ENCODE measurements at regions not wholly inside any gene's neighbourhood (a gene's known extent, or its start where the extent isn't known, plus 50 kb on each side); places are given as distances from the start of the nearest gene placed in this dataset.

DNA sequence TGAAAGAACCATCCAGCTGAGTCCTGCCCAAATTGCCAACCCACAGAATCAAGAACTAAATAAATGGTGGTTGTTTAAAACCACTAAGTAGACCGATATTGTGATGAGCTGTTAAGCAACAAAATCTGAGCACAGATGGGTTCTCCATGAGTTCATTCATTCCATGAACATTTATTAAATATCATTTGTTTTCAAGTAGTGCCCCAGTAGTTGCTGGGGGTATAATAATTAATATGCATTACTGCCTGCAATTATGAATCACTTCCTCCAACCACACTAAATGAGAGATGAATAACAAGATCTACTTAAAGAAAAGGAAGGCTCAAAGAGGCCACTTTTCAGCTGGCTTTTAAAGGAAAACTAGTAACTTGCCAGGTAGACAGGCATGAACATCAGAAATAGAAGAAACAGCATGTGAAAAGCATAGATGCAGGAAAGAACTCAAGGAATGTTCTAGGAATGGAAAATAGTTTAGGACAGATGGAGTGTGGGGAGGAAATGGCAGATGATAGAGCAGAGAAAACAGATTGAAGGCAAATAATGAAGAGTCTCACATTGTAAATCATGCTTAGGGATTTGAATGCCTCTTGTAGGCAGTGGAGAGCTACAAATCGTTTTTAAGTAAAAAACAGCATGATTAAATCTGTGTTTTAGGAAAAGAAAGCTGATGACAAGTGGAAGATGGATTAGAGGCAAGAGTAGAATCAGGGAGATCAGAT lies 641.7 kb upstream of the DIPK2B start (continued):
- TF ChIP-seq MXI1 (IDR thresholded peaks at IDR 0.05; ENCODE audit: borderline replicate concordance, low read depth, low read length): no peak
- TF ChIP-seq CEBPB (IDR thresholded peaks at IDR 0.05; ENCODE audit: low read depth, low read length): no peak

- no peak overlapping the region for H4K91ac ChIP-seq (ENCODE audit: insufficient read depth, low read depth, low read length)
- peaks cover 2 to 24% of the 10 kb centered on the region in 2 experiments for H3K79me1 ChIP-seq (ENCODE audit: low read depth in 1 of 2, low read length in 2 of 2)
- 0 out of 2 replicates have a peak overlapping the region, but pooled peaks have one; percentile 22 for H3K4ac ChIP-seq (ENCODE audit: low read depth, low read length)
- no peaks in the 10 kb centered on the region for H3K27me3 ChIP-seq (ENCODE audit: control insufficient read depth, insufficient read depth, low read length)
- no peak overlapping the region for H2BK120ac ChIP-seq (ENCODE audit: low read depth, low read length)
- no peak overlapping the region for H2BK15ac ChIP-seq (ENCODE audit: low read depth, low read length)
- no peak overlapping the region for H3K4me2 ChIP-seq (ENCODE audit: low read depth, low read length)
- H2AFZ ChIP-seq (replicated peaks; ENCODE audit: low read length, poor library complexity): no peak overlapping the region
- no CpG with 5 or more reads among the region's 3 CpGs for WGBS, 2 experiments (ENCODE audit: extremely low coverage in 2 of 2, insufficient read length in 1 of 2)
- peak overlapping the region; percentile 20 for H2BK5ac ChIP-seq (ENCODE audit: low read depth, low read length, poor library complexity, severe bottlenecking)
- H4K8ac ChIP-seq (ENCODE audit: low read depth in 2 of 2, low read length in 2 of 2): no peak overlapping the region
- H3K18ac ChIP-seq (ENCODE audit: low read depth, low read length): peak overlapping the region; percentile 64; the same call in 1 of the 2 replicates
- no peak overlapping the region for H3K4me3 ChIP-seq (ENCODE audit: insufficient read depth, low read depth, low read length)
- ChIA-PET POLR2A (ENCODE audit: unreplicated experiment) (no interaction called here), CTCF (no interaction called here)
- dilution Hi-C loops (cut with HindIII; ENCODE audit: low sequenced_read_pairs, unreplicated experiment) (no loop called here), intact Hi-C loops (cut with micrococcal nuclease) (no loop called here), in situ Hi-C loops (cut with MboI; ENCODE audit: low sequenced_read_pairs) (loop anchor here (10.0 kb wide), 2 partner anchors 326 to 544 kb away; no protein-coding TSS in a partner anchor)
- DNase-seq (no peak), ATAC-seq (ENCODE audit: low read depth) (no peak)
- H4K5ac ChIP-seq (ENCODE audit: low read depth, low read length): no peak overlapping the region
- H3K27ac ChIP-seq (ENCODE audit: insufficient read depth, low read length): no peak overlapping the region; the same call in 1 of the 2 replicates
- peaks cover 3% of the 10 kb centered on the region; the same call in 1 of the 2 replicates for H3K9me1 ChIP-seq (ENCODE audit: insufficient read depth, low read length)
- no peak overlapping the region for H3K9ac ChIP-seq (ENCODE audit: low read depth, low read length)
- H3K36me3 ChIP-seq (ENCODE audit: control insufficient read depth, insufficient read depth, low read length): peaks cover 3% of the 10 kb centered on the region; the same call in 1 of the 2 replicates
- TF ChIP-seq, protein P1, sequence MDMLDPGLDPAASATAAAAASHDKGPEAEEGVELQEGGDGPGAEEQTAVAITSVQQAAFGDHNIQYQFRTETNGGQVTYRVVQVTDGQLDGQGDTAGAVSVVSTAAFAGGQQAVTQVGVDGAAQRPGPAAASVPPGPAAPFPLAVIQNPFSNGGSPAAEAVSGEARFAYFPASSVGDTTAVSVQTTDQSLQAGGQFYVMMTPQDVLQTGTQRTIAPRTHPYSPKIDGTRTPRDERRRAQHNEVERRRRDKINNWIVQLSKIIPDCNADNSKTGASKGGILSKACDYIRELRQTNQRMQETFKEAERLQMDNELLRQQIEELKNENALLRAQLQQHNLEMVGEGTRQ (IDR thresholded peaks at IDR 0.05; ENCODE audit: low read depth, low read length): no peak
- no peak for TF ChIP-seq CHD1 (IDR thresholded peaks at IDR 0.05; ENCODE audit: low read depth, low read length)
- no peak overlapping the region for H3K14ac ChIP-seq (replicated peaks; ENCODE audit: low read depth, low read length)
- H3K23ac ChIP-seq (ENCODE audit: low read depth, low read length): no peak overlapping the region
- H3K9me3 ChIP-seq (ENCODE audit: control insufficient read depth, insufficient read depth, low read length): no peaks in the 10 kb centered on the region
- BruUV-seq (replicated peaks): no TSS peak
- H3K56ac ChIP-seq (ENCODE audit: extremely low read depth, insufficient read depth, low read length): no peak overlapping the region
- H3K4me1 ChIP-seq (ENCODE audit: control insufficient read depth, insufficient read depth, low read length): peaks cover 5% of the 10 kb centered on the region; the same call in 1 of the 2 replicates
- H2AK9ac ChIP-seq (replicated peaks; ENCODE audit: low read depth, low read length, poor library complexity): no peak overlapping the region
- no peak overlapping the region for H2AK5ac ChIP-seq (ENCODE audit: low read depth, low read length)
- no peak overlapping the region for H2BK20ac ChIP-seq (ENCODE audit: low read depth, low read length)
- peaks cover 11% of the 10 kb centered on the region for H4K20me1 ChIP-seq (ENCODE audit: insufficient read depth, low read length)
Observed at GRCh38 chrX:45840411-45840950, 639.8 kb upstream of the DIPK2B start.

Data from IMR-90 (cell line).